ENCODE measurements at regions not wholly inside any gene's neighbourhood (a gene's known extent, or its start where the extent isn't known, plus 50 kb on each side); places are given as distances from the start of the nearest gene placed in this dataset.

GRCh38 chr2:66948234-66948633 lies 448.9 kb upstream of the ETAA1 start:
- CTCF ChIA-PET: no interaction called here
- intact Hi-C loops (cut with micrococcal nuclease): no loop called here
- H3K27ac Mint-ChIP-seq: no peak overlapping the region

GRCh38 chr2:66957198-66957597 lies 439.9 kb upstream of the ETAA1 start:
- Mint-ChIP-seq H3K36me3 (no peaks in the 10 kb centered on the region), H3K4me1 (ENCODE audit: low read depth) (no peaks in the 10 kb centered on the region), H3K4me3 (no peak overlapping the region), H3K9me3 (no peaks in the 10 kb centered on the region), H3K27ac (no peak overlapping the region), H3K27me3 (no peaks in the 10 kb centered on the region)
- ChIA-PET CTCF (no interaction called here), POLR2A (no interaction called here)
- DNase-seq: no peak
- intact Hi-C loops (cut with micrococcal nuclease): no loop called here

More at GRCh38 chr2:66948234-66948633, 448.9 kb upstream of the ETAA1 start:
- Mint-ChIP-seq H3K4me1 (ENCODE audit: low read depth) (no peaks in the 10 kb centered on the region), H3K36me3 (no peaks in the 10 kb centered on the region), H3K27me3 (no peaks in the 10 kb centered on the region), H3K4me3 (no peak overlapping the region), H3K9me3 (peaks cover 4% of the 10 kb centered on the region)
- DNase-seq: no peak
- POLR2A ChIA-PET: no interaction called here

GRCh38 chr2:66957677-66958076 lies 439.5 kb upstream of the ETAA1 start:
- Mint-ChIP-seq H3K27me3 (no peaks in the 10 kb centered on the region), H3K27ac (no peak overlapping the region), H3K36me3 (no peaks in the 10 kb centered on the region), H3K9me3 (no peaks in the 10 kb centered on the region), H3K4me3 (no peak overlapping the region), H3K4me1 (ENCODE audit: low read depth) (no peaks in the 10 kb centered on the region)
- ChIA-PET POLR2A (no interaction called here), CTCF (no interaction called here)
- intact Hi-C loops (cut with micrococcal nuclease): no loop called here
- DNase-seq: no peak

- Mint-ChIP-seq H3K36me3 (no peaks in the 10 kb centered on the region), H3K4me1 (ENCODE audit: low read depth) (no peaks in the 10 kb centered on the region), H3K27ac (no peak overlapping the region), H3K9me3 (no peaks in the 10 kb centered on the region), H3K4me3 (no peak overlapping the region), H3K27me3 (no peaks in the 10 kb centered on the region)
- POLR2A ChIA-PET: no interaction called here
- intact Hi-C loops (cut with micrococcal nuclease): no loop called here
- DNase-seq: no peak
- CTCF ChIA-PET: no interaction called here
These were observed 437.0 kb upstream of the ETAA1 start for GRCh38 chr2:66960161-66960560.

- intact Hi-C loops (cut with micrococcal nuclease): no loop called here
- Mint-ChIP-seq H3K27ac (no peak overlapping the region), H3K36me3 (no peaks in the 10 kb centered on the region)
These were observed 434.4 kb upstream of the ETAA1 start for GRCh38 chr2:66962716-66963115.

GRCh38 chr2:66966631-66967030 lies 430.5 kb upstream of the ETAA1 start:
- Mint-ChIP-seq H3K36me3 (no peaks in the 10 kb centered on the region), H3K4me3 (no peak overlapping the region), H3K9me3 (no peaks in the 10 kb centered on the region), H3K4me1 (ENCODE audit: low read depth) (no peaks in the 10 kb centered on the region), H3K27ac (no peak overlapping the region), H3K27me3 (no peaks in the 10 kb centered on the region)
- DNase-seq: no peak
- CTCF ChIA-PET: no interaction called here
- intact Hi-C loops (cut with micrococcal nuclease): no loop called here
- POLR2A ChIA-PET: no interaction called here

More at GRCh38 chr2:66962716-66963115, 434.4 kb upstream of the ETAA1 start:
- POLR2A ChIA-PET: no interaction called here
- no peaks in the 10 kb centered on the region for H3K27me3 Mint-ChIP-seq
- CTCF ChIA-PET: no interaction called here
- H3K4me3 Mint-ChIP-seq: no peak overlapping the region
- no peak for DNase-seq
- no peaks in the 10 kb centered on the region for H3K9me3 Mint-ChIP-seq
- no peaks in the 10 kb centered on the region for H3K4me1 Mint-ChIP-seq (ENCODE audit: low read depth)

GRCh38 chr2:66968946-66969345 lies 428.2 kb upstream of the ETAA1 start:
- H3K36me3 Mint-ChIP-seq: no peaks in the 10 kb centered on the region
- intact Hi-C loops (cut with micrococcal nuclease): no loop called here
- H3K27me3 Mint-ChIP-seq: no peaks in the 10 kb centered on the region
- no peak overlapping the region for H3K27ac Mint-ChIP-seq
- H3K9me3 Mint-ChIP-seq: no peaks in the 10 kb centered on the region
- H3K4me1 Mint-ChIP-seq (ENCODE audit: low read depth): no peaks in the 10 kb centered on the region
- H3K4me3 Mint-ChIP-seq: no peak overlapping the region
- ChIA-PET CTCF (no interaction called here), POLR2A (no interaction called here)
- no peak for DNase-seq

GRCh38 chr2:66981074-66981473 lies 416.1 kb upstream of the ETAA1 start:
- no peak overlapping the region for H3K27ac Mint-ChIP-seq
- H3K9me3 Mint-ChIP-seq: peaks cover 3% of the 10 kb centered on the region
- POLR2A ChIA-PET: no interaction called here
- no peak overlapping the region for H3K4me3 Mint-ChIP-seq
- no peaks in the 10 kb centered on the region for H3K4me1 Mint-ChIP-seq (ENCODE audit: low read depth)
- intact Hi-C loops (cut with micrococcal nuclease): no loop called here
- DNase-seq: no peak
- no peaks in the 10 kb centered on the region for H3K27me3 Mint-ChIP-seq
- no peaks in the 10 kb centered on the region for H3K36me3 Mint-ChIP-seq
- CTCF ChIA-PET: no interaction called here

- no peaks in the 10 kb centered on the region for H3K27me3 Mint-ChIP-seq
- H3K36me3 Mint-ChIP-seq: no peaks in the 10 kb centered on the region
- POLR2A ChIA-PET: no interaction called here
- intact Hi-C loops (cut with micrococcal nuclease): no loop called here
- H3K4me1 Mint-ChIP-seq (ENCODE audit: low read depth): no peaks in the 10 kb centered on the region
- H3K4me3 Mint-ChIP-seq: no peak overlapping the region
- H3K9me3 Mint-ChIP-seq: peaks cover 3% of the 10 kb centered on the region
- H3K27ac Mint-ChIP-seq: no peak overlapping the region
- no peak for DNase-seq
- CTCF ChIA-PET: no interaction called here
These were observed 414.4 kb upstream of the ETAA1 start for GRCh38 chr2:66982766-66983165.

GRCh38 chr2:66984864-66985263 lies 412.3 kb upstream of the ETAA1 start:
- Mint-ChIP-seq H3K36me3 (no peaks in the 10 kb centered on the region), H3K27ac (no peak overlapping the region), H3K4me3 (no peak overlapping the region), H3K4me1 (ENCODE audit: low read depth) (no peaks in the 10 kb centered on the region), H3K9me3 (peaks cover 1% of the 10 kb centered on the region), H3K27me3 (no peaks in the 10 kb centered on the region)
- POLR2A ChIA-PET: no interaction called here
- CTCF ChIA-PET: no interaction called here
- no peak for DNase-seq
- intact Hi-C loops (cut with micrococcal nuclease): no loop called here

GRCh38 chr2:66985906-66986305 lies 411.2 kb upstream of the ETAA1 start:
- H3K9me3 Mint-ChIP-seq: no peaks in the 10 kb centered on the region
- H3K36me3 Mint-ChIP-seq: no peaks in the 10 kb centered on the region
- DNase-seq: no peak
- H3K27me3 Mint-ChIP-seq: no peaks in the 10 kb centered on the region
- CTCF ChIA-PET: no interaction called here
- no peak overlapping the region for H3K4me3 Mint-ChIP-seq
- H3K4me1 Mint-ChIP-seq (ENCODE audit: low read depth): no peaks in the 10 kb centered on the region
- POLR2A ChIA-PET: no interaction called here
- no peak overlapping the region for H3K27ac Mint-ChIP-seq
- intact Hi-C loops (cut with micrococcal nuclease): no loop called here

- H3K27ac Mint-ChIP-seq: no peak overlapping the region
- H3K4me1 Mint-ChIP-seq (ENCODE audit: low read depth): no peaks in the 10 kb centered on the region
- POLR2A ChIA-PET: no interaction called here
- DNase-seq: no peak
- H3K27me3 Mint-ChIP-seq: no peaks in the 10 kb centered on the region
- no peak overlapping the region for H3K4me3 Mint-ChIP-seq
- intact Hi-C loops (cut with micrococcal nuclease): no loop called here
- CTCF ChIA-PET: no interaction called here
- no peaks in the 10 kb centered on the region for H3K36me3 Mint-ChIP-seq
- H3K9me3 Mint-ChIP-seq: no peaks in the 10 kb centered on the region
These were observed 409.4 kb upstream of the ETAA1 start for GRCh38 chr2:66987733-66988132.

- POLR2A ChIA-PET: no interaction called here
- no peak for DNase-seq
- Mint-ChIP-seq H3K27ac (no peak overlapping the region), H3K4me3 (no peak overlapping the region), H3K36me3 (no peaks in the 10 kb centered on the region), H3K9me3 (peaks cover 2% of the 10 kb centered on the region), H3K27me3 (no peaks in the 10 kb centered on the region), H3K4me1 (ENCODE audit: low read depth) (no peaks in the 10 kb centered on the region)
- CTCF ChIA-PET: no interaction called here
- intact Hi-C loops (cut with micrococcal nuclease): no loop called here
These were observed 402.5 kb upstream of the ETAA1 start for GRCh38 chr2:66994654-66995053.

- no peak for DNase-seq
- Mint-ChIP-seq H3K27ac (no peak overlapping the region), H3K4me1 (ENCODE audit: low read depth) (no peaks in the 10 kb centered on the region), H3K9me3 (peaks cover 2% of the 10 kb centered on the region), H3K4me3 (no peak overlapping the region), H3K27me3 (no peaks in the 10 kb centered on the region), H3K36me3 (no peaks in the 10 kb centered on the region)
- ChIA-PET POLR2A (no interaction called here), CTCF (no interaction called here)
- intact Hi-C loops (cut with micrococcal nuclease): no loop called here
These were observed 401.5 kb upstream of the ETAA1 start for GRCh38 chr2:66995636-66996035.

All from activated CD4-positive, alpha-beta memory T cell treated with anti-CD3 and anti-CD28 coated beads for 36 hours (primary cell).